B cell (primary cell): ENCODE measurements at regions not wholly inside any gene's neighbourhood (a gene's known extent, or its start where the extent isn't known, plus 50 kb on each side); places are given as distances from the start of the nearest gene placed in this dataset.

ENCODE experiments used
- ATAC-seq: fragments of 200-7000 bp; cut with Tn5 transposase; one replicate; pipeline ENCODE4 v1.10.0; 2021; ENCODE audit warnings: low read depth, mild to moderate bottlenecking, moderate number of reproducible peaks, moderate library complexity
- CTCF ChIA-PET: fragments of 350-600 bp; sonication (Branson Sonifier 250); formaldehyde crosslinking; loops from one replicate; lab custom pipeline; 2021; ENCODE audit warnings: antibody characterized with exemption, inconsistent platforms; lab: Charles Lee
- POLR2A ChIA-PET: fragments of 350-600 bp; sonication (Branson Sonifier 250); formaldehyde crosslinking; loops from one replicate; lab custom pipeline; 2021; ENCODE audit warnings: antibody characterized with exemption; lab: Charles Lee
- DNase-seq: peaks from one replicate; pipeline ENCODE4 v3.0.0; 2013
- H2AFZ ChIP-seq: 2 replicates; pipeline ENCODE4 v1.6.1; 2012; ENCODE audit warnings: mild to moderate bottlenecking, low read depth, low read length; ENCODE audit not compliant: insufficient read depth, poor library complexity, severe bottlenecking
- H3K27ac ChIP-seq, 2 donors: 1 replicate in 1 of 2; 2 replicates in 1 of 2; pipeline ENCODE4 v1.5.1; 2012 to 2013; ENCODE audit warnings: low read length in 2 of 2, mild to moderate bottlenecking in 2 of 2, moderate library complexity in 1 of 2
- H3K27me3 ChIP-seq, 4 experiments: fragments of 200-600 bp in 1 of 4; sonication (generic) in 1 of 4; replicated peaks in 1 of 4; 1 replicate in 2 of 4; 2 replicates in 2 of 4; pipeline versions ENCODE4 v1.6.1 to v1.7.0; 2013 to 2016; ENCODE audit warnings: low read length in 3 of 4, mild to moderate bottlenecking in 2 of 4, mixed read lengths in 1 of 4, moderate library complexity in 1 of 4; ENCODE audit not compliant: insufficient read depth in 4 of 4, control insufficient read depth in 3 of 4; ENCODE audit errors: control extremely low read depth in 1 of 4
- H3K36me3 ChIP-seq, 2 experiments: replicated peaks in 1 of 2; 1 replicate in 1 of 2; 2 replicates in 1 of 2; pipeline versions ENCODE4 v1.6.1 to v1.7.1; 2013; ENCODE audit warnings: low read length in 1 of 2; ENCODE audit not compliant: insufficient read depth in 2 of 2, control insufficient read depth in 1 of 2; ENCODE audit errors: control extremely low read depth in 1 of 2, extremely low read depth in 1 of 2
- H3K4me1 ChIP-seq, 2 donors: fragments of 200-600 bp in 1 of 2; sonication (generic) in 1 of 2; 1 replicate in 1 of 2; 2 replicates in 1 of 2; pipeline versions ENCODE4 v1.5.1 to v1.6.1; 2013 to 2017; ENCODE audit warnings: low read length in 2 of 2; ENCODE audit not compliant: control insufficient read depth in 2 of 2, insufficient read depth in 2 of 2
- H3K4me2 ChIP-seq: replicated peaks from 2 replicates; pipeline ENCODE3; 2012; ENCODE audit warnings: mild to moderate bottlenecking, low read depth, low read length; ENCODE audit not compliant: poor library complexity, severe bottlenecking
- H3K4me3 ChIP-seq, 5 experiments: fragments of 200-600 bp in 1 of 5; sonication (generic) in 1 of 5; 1 replicate in 3 of 5; 2 replicates in 2 of 5; pipeline versions ENCODE4 v1.5.1 to v1.7.0; 2011 to 2016; ENCODE audit warnings: low read length in 4 of 5, mild to moderate bottlenecking in 4 of 5, low read depth in 2 of 5, control low read depth in 1 of 5, moderate library complexity in 1 of 5; ENCODE audit not compliant: insufficient read depth in 1 of 5; ENCODE audit errors: control extremely low read depth in 1 of 5, extremely low read depth in 1 of 5
- H3K79me2 ChIP-seq: fragments of 200-600 bp; sonication (generic); one replicate; pipeline ENCODE4 v1.6.0; 2016; ENCODE audit warnings: low read length; ENCODE audit not compliant: control insufficient read depth, insufficient read depth
- H3K9ac ChIP-seq: fragments of 200-600 bp; sonication (generic); 2 replicates; pipeline ENCODE4 v1.6.1; 2017; ENCODE audit warnings: mild to moderate bottlenecking, low read length, moderate library complexity
- H3K9me3 ChIP-seq, 3 donors: one replicate each; pipeline versions ENCODE4 v1.6.1 to v1.7.1; 2013; ENCODE audit warnings: low read length in 2 of 3; ENCODE audit not compliant: control insufficient read depth in 2 of 3, insufficient read depth in 1 of 3; ENCODE audit errors: control extremely low read depth in 1 of 3
- H4K20me1 ChIP-seq: 2 replicates; pipeline ENCODE4 v1.6.0; 2012; ENCODE audit warnings: mild to moderate bottlenecking, low read length; ENCODE audit not compliant: insufficient read depth, control insufficient read depth, poor library complexity, severe bottlenecking
- H3K27ac Mint-ChIP-seq: one replicate; pipeline ENCODE4 v1.8.0; 2021; ENCODE audit warnings: mixed read lengths
- H3K27me3 Mint-ChIP-seq: one replicate; pipeline ENCODE4 v1.8.0; 2021; ENCODE audit warnings: mixed read lengths
- H3K4me1 Mint-ChIP-seq: one replicate; pipeline ENCODE4 v1.8.0; 2021; ENCODE audit warnings: mixed read lengths
- H3K4me3 Mint-ChIP-seq: one replicate; pipeline ENCODE4 v1.8.0; 2021; ENCODE audit warnings: mixed read lengths
- H3K9me3 Mint-ChIP-seq: one replicate; pipeline ENCODE4 v1.8.0; 2022; ENCODE audit warnings: mixed read lengths; ENCODE audit not compliant: insufficient read depth
- CTCF ChIP-seq: fragments of 200-600 bp; IDR thresholded peaks from one replicate; pipeline ENCODE4 v1.8.0; 2022; ENCODE audit warnings: antibody characterized with exemption, mild to moderate bottlenecking
- EZH2 ChIP-seq: IDR thresholded peaks from 2 replicates; pipeline ENCODE4 v1.6.1; 2012; ENCODE audit warnings: borderline replicate concordance, low read depth, mild to moderate bottlenecking, moderate library complexity, low read length; ENCODE audit not compliant: insufficient read depth, poor library complexity, severe bottlenecking
- WGBS: methylation state at CpG from one replicate; pipeline ENCODE4 v1.1.5; 2013; ENCODE audit warnings: missing lambda C conversion rate; ENCODE audit not compliant: insufficient coverage; 5-methylcytosine and 5-hydroxymethylcytosine counted together
- intact Hi-C: fragments of 100-400 bp; cut with micrococcal nuclease; formaldehyde crosslinking; loops from one replicate; pipeline ENCODE4 v1.10.0; 2022

DNA sequence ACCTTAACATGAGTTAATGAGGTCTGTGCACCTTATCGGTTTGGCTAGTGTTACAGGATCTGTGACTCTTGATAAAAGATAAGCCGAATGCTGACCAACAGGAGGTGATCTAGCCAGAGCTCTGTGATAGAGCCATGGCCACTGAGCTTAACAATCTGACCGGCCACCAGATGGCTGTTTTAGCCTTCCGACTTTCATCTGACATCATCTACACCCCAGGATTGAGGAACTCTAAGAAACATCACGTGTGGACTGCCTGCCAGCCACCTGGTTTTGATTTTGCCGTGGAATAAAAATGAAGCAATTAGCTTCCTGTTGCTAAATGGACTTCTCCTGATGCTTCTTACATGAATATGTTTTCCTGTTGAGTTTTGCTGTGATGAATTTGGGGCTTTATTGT is 281.3 kb downstream of the CEMIP2 start:
- POLR2A ChIA-PET, result no interaction called here
- H3K79me2 ChIP-seq, result no peaks in the 10 kb centered on the region
- no peaks in the 10 kb centered on the region for H3K4me1 ChIP-seq
- 33% methylated on average over 1 of the region's 6 CpGs for WGBS
- no peak overlapping the region for H3K27ac ChIP-seq
- no peaks in the 10 kb centered on the region for H3K36me3 ChIP-seq
- no peaks in the 10 kb centered on the region for H4K20me1 ChIP-seq
- H3K9me3 ChIP-seq, result no peaks in the 10 kb centered on the region
- TF ChIP-seq CTCF, result no peak
- no peak for TF ChIP-seq EZH2
- ATAC-seq (no peak), DNase-seq (no peak)
- H2AFZ ChIP-seq, result no peak overlapping the region
- no peaks in the 10 kb centered on the region for H3K4me1 Mint-ChIP-seq
- no peak overlapping the region for H3K4me3 ChIP-seq
- peaks cover 0 to 13% (median 5%) of the 10 kb centered on the region in 4 experiments for H3K27me3 ChIP-seq
- H3K4me2 ChIP-seq, result no peak overlapping the region
- H3K9ac ChIP-seq, result no peak overlapping the region
- no peak overlapping the region for H3K4me3 Mint-ChIP-seq
- H3K27me3 Mint-ChIP-seq, result peaks cover 33% of the 10 kb centered on the region
- CTCF ChIA-PET, result interaction anchor here (0.8 kb wide), 1 partner anchor 538 kb away, joined by 3 read pairs; no protein-coding TSS in a partner anchor
- intact Hi-C loops, result no loop called here
- no peak overlapping the region for H3K27ac Mint-ChIP-seq
- no peaks in the 10 kb centered on the region for H3K9me3 Mint-ChIP-seq

- H2AFZ ChIP-seq, result no peak overlapping the region
- no peak overlapping the region for H3K27ac Mint-ChIP-seq
- CTCF ChIA-PET, result no interaction called here
Measured at GRCh38 chr9:71485326-71485725, 283.0 kb downstream of the CEMIP2 start.

More at GRCh38 chr9:71485326-71485725, 283.0 kb downstream of the CEMIP2 start:
- no peaks in the 10 kb centered on the region for H3K36me3 ChIP-seq
- intact Hi-C loops, result no loop called here
- H3K27ac ChIP-seq, result no peak overlapping the region
- no peak for TF ChIP-seq CTCF
- no peak for TF ChIP-seq EZH2
- H3K9ac ChIP-seq, result no peak overlapping the region
- no peak for DNase-seq
- H3K27me3 ChIP-seq, result peaks cover 0 to 10% (median 5%) of the 10 kb centered on the region in 4 experiments
- no peak overlapping the region for H3K4me2 ChIP-seq
- no peaks in the 10 kb centered on the region for H3K9me3 ChIP-seq
- H4K20me1 ChIP-seq, result no peaks in the 10 kb centered on the region
- ATAC-seq, result no peak
- H3K9me3 Mint-ChIP-seq, result no peaks in the 10 kb centered on the region
- POLR2A ChIA-PET, result no interaction called here
- H3K27me3 Mint-ChIP-seq, result peaks cover 27% of the 10 kb centered on the region
- no peaks in the 10 kb centered on the region for H3K4me1 ChIP-seq
- no peaks in the 10 kb centered on the region for H3K79me2 ChIP-seq
- no peaks in the 10 kb centered on the region for H3K4me1 Mint-ChIP-seq
- no peak overlapping the region for H3K4me3 Mint-ChIP-seq
- no peak overlapping the region for H3K4me3 ChIP-seq
- no CpG with 5 or more reads among the region's 2 CpGs for WGBS
